ENCODE measurements at regions not wholly inside any gene's neighbourhood (a gene's known extent, or its start where the extent isn't known, plus 50 kb on each side); places are given as distances from the start of the nearest gene placed in this dataset.

- TF ChIP-seq RFX5 (IDR thresholded peaks at IDR 0.05; ENCODE audit: low read depth, low read length) = no peak
- TF ChIP-seq NFE2L2 (IDR thresholded peaks at IDR 0.05; ENCODE audit: low read depth, low read length) = no peak
- TF ChIP-seq, protein P1, sequence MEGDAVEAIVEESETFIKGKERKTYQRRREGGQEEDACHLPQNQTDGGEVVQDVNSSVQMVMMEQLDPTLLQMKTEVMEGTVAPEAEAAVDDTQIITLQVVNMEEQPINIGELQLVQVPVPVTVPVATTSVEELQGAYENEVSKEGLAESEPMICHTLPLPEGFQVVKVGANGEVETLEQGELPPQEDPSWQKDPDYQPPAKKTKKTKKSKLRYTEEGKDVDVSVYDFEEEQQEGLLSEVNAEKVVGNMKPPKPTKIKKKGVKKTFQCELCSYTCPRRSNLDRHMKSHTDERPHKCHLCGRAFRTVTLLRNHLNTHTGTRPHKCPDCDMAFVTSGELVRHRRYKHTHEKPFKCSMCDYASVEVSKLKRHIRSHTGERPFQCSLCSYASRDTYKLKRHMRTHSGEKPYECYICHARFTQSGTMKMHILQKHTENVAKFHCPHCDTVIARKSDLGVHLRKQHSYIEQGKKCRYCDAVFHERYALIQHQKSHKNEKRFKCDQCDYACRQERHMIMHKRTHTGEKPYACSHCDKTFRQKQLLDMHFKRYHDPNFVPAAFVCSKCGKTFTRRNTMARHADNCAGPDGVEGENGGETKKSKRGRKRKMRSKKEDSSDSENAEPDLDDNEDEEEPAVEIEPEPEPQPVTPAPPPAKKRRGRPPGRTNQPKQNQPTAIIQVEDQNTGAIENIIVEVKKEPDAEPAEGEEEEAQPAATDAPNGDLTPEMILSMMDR (conservative IDR thresholded peaks at IDR 0.05; ENCODE audit: low read depth, low read length) = no peak
- TF ChIP-seq, protein P2, sequence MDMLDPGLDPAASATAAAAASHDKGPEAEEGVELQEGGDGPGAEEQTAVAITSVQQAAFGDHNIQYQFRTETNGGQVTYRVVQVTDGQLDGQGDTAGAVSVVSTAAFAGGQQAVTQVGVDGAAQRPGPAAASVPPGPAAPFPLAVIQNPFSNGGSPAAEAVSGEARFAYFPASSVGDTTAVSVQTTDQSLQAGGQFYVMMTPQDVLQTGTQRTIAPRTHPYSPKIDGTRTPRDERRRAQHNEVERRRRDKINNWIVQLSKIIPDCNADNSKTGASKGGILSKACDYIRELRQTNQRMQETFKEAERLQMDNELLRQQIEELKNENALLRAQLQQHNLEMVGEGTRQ (IDR thresholded peaks at IDR 0.05; ENCODE audit: low read depth, low read length) = no peak
- no peak for TF ChIP-seq POLR2A (IDR thresholded peaks at IDR 0.05; ENCODE audit: low read depth, low read length)
- no peak for TF ChIP-seq RCOR1 (IDR thresholded peaks at IDR 0.05; ENCODE audit: insufficient replicate concordance, low read length)
- no peak for TF ChIP-seq RAD21 (IDR thresholded peaks at IDR 0.05; ENCODE audit: low read length)
- TF ChIP-seq CEBPB (IDR thresholded peaks at IDR 0.05; ENCODE audit: low read depth, low read length) = no peak
- no peak for TF ChIP-seq SMC3 (IDR thresholded peaks at IDR 0.05; ENCODE audit: low read depth, low read length)
Observed at GRCh38 chr4:137853424-137853823, 321.1 kb upstream of the PCDH18 start.

Measured in IMR-90 (cell line).